PFSK-1 (cell line): ENCODE measurements at regions not wholly inside any gene's neighbourhood (a gene's known extent, or its start where the extent isn't known, plus 50 kb on each side); places are given as distances from the start of the nearest gene placed in this dataset.

Experiments
- FOXP2 ChIP-seq: optimal IDR thresholded peaks from 2 replicates; pipeline ENCODE3; 2011; ENCODE audit warnings: borderline replicate concordance, control low read depth, inconsistent platforms; ENCODE audit not compliant: insufficient read depth; ENCODE audit errors: extremely low read length, extremely low read depth
- POLR2AphosphoS5 ChIP-seq: IDR thresholded peaks from 2 replicates; pipeline ENCODE4 v1.6.1; 2012; ENCODE audit warnings: low read depth, mild to moderate bottlenecking, control low read depth, low read length, moderate library complexity
- SIN3A ChIP-seq: IDR thresholded peaks from 2 replicates; pipeline ENCODE4 v1.6.1; 2012; ENCODE audit warnings: mild to moderate bottlenecking, low read length, moderate library complexity, borderline replicate concordance; ENCODE audit not compliant: insufficient read depth
- TAF1 ChIP-seq: IDR thresholded peaks from 2 replicates; pipeline ENCODE4 v1.6.1; 2012; ENCODE audit warnings: low read length, control low read depth, borderline replicate concordance; ENCODE audit not compliant: insufficient read depth
- TF ChIP-seq, protein P1 (sequence below), 2 experiments: IDR thresholded peaks; 2 replicates each; pipeline versions ENCODE4 v1.6.1 to v1.8.0; 2011 to 2012; ENCODE audit warnings: low read depth in 2 of 2, low read length in 2 of 2, control low read depth in 1 of 2, inconsistent platforms in 1 of 2, mild to moderate bottlenecking in 1 of 2, moderate library complexity in 1 of 2; ENCODE audit not compliant: insufficient read depth in 1 of 2

DNA sequence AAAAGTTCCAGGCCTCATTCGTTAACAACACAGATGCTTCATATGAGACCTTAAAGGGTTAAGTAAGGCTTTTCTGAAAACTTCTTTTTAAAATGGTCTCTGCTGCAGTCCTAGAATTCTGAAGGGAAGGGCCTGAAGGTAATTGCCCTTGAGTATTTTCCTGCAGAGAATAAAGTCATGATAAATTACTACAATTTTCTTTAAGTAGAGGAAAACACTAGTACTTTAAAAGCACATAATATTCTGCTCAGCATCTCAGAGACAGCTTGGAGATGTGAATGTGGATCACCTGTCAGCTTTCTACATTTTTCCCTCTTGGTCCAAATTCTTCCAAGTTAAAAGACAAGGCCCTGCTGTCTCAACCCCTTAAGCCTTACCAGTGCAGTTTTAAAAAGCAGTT lies 419.5 kb downstream of the MFSD1 start:
- TF ChIP-seq POLR2AphosphoS5 = no peak
- no peak for TF ChIP-seq SIN3A
- TF ChIP-seq, protein P1, sequence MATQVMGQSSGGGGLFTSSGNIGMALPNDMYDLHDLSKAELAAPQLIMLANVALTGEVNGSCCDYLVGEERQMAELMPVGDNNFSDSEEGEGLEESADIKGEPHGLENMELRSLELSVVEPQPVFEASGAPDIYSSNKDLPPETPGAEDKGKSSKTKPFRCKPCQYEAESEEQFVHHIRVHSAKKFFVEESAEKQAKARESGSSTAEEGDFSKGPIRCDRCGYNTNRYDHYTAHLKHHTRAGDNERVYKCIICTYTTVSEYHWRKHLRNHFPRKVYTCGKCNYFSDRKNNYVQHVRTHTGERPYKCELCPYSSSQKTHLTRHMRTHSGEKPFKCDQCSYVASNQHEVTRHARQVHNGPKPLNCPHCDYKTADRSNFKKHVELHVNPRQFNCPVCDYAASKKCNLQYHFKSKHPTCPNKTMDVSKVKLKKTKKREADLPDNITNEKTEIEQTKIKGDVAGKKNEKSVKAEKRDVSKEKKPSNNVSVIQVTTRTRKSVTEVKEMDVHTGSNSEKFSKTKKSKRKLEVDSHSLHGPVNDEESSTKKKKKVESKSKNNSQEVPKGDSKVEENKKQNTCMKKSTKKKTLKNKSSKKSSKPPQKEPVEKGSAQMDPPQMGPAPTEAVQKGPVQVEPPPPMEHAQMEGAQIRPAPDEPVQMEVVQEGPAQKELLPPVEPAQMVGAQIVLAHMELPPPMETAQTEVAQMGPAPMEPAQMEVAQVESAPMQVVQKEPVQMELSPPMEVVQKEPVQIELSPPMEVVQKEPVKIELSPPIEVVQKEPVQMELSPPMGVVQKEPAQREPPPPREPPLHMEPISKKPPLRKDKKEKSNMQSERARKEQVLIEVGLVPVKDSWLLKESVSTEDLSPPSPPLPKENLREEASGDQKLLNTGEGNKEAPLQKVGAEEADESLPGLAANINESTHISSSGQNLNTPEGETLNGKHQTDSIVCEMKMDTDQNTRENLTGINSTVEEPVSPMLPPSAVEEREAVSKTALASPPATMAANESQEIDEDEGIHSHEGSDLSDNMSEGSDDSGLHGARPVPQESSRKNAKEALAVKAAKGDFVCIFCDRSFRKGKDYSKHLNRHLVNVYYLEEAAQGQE (IDR thresholded peaks at IDR 0.05; ENCODE audit: insufficient read depth in 1 of 2, low read depth in 2 of 2, low read length in 2 of 2) = no peak
- TF ChIP-seq TAF1 = no peak
- no peak for TF ChIP-seq FOXP2
